Upper lobe of right lung (tissue), 1 donor: ENCODE measurements at regions not wholly inside any gene's neighbourhood (a gene's known extent, or its start where the extent isn't known, plus 50 kb on each side); places are given as distances from the start of the nearest gene placed in this dataset.

Experiments used
- ATAC-seq: fragments of 200-7000 bp; cut with Tn5 transposase; one replicate; pipeline ENCODE4 v1.9.1; 2020; ENCODE audit warnings: mild to moderate bottlenecking, moderate library complexity
- DNase-seq: peaks from one replicate; pipeline ENCODE4 v3.0.0-alpha.2; 2020
- H3K27ac ChIP-seq: fragments of 200-600 bp; one replicate; pipeline ENCODE4 v1.8.0; 2022
- H3K27me3 ChIP-seq: fragments of 200-600 bp; one replicate; pipeline ENCODE4 v1.8.0; 2022; ENCODE audit warnings: mild to moderate bottlenecking
- H3K36me3 ChIP-seq: fragments of 200-600 bp; one replicate; pipeline ENCODE4 v1.8.0; 2022
- H3K4me1 ChIP-seq: fragments of 200-600 bp; one replicate; pipeline ENCODE4 v1.8.0; 2022
- H3K4me3 ChIP-seq: fragments of 200-600 bp; one replicate; pipeline ENCODE4 v1.8.0; 2022; ENCODE audit warnings: mild to moderate bottlenecking
- H3K9me3 ChIP-seq: fragments of 200-600 bp; one replicate; pipeline ENCODE4 v1.8.0; 2022
- CTCF ChIP-seq: fragments of 200-600 bp; IDR thresholded peaks from one replicate; pipeline ENCODE4 v1.8.0; 2022; ENCODE audit warnings: antibody characterized with exemption
- intact Hi-C: fragments of 100-400 bp; cut with DNase I; formaldehyde crosslinking; loops from one replicate; pipeline ENCODE4 v1.11.0; 2022
- donor health status: DM: no; HTN: yes; CAD: no; lungs with severe emphysema.

GRCh38 chr2:36177282-36177681, 178.3 kb upstream of the CRIM1 start:
- Histone ChIP-seq H3K36me3 (no peaks in the 10 kb centered on the region), H3K4me3 (no peak overlapping the region), H3K27me3 (no peaks in the 10 kb centered on the region), H3K4me1 (no peaks in the 10 kb centered on the region), H3K27ac (no peak overlapping the region), H3K9me3 (no peaks in the 10 kb centered on the region)
- ATAC-seq (no peak), DNase-seq (no peak)
- intact Hi-C loops = no loop called here
- TF ChIP-seq CTCF = no peak

- ATAC-seq = no peak
- Histone ChIP-seq H3K27me3 (no peaks in the 10 kb centered on the region), H3K36me3 (no peaks in the 10 kb centered on the region), H3K9me3 (no peaks in the 10 kb centered on the region), H3K27ac (no peak overlapping the region), H3K4me3 (no peak overlapping the region), H3K4me1 (no peaks in the 10 kb centered on the region)
- DNase-seq = no peak
- intact Hi-C loops = no loop called here
- TF ChIP-seq CTCF = no peak
Observed at GRCh38 chr2:36174920-36175319, 180.7 kb upstream of the CRIM1 start.

DNA sequence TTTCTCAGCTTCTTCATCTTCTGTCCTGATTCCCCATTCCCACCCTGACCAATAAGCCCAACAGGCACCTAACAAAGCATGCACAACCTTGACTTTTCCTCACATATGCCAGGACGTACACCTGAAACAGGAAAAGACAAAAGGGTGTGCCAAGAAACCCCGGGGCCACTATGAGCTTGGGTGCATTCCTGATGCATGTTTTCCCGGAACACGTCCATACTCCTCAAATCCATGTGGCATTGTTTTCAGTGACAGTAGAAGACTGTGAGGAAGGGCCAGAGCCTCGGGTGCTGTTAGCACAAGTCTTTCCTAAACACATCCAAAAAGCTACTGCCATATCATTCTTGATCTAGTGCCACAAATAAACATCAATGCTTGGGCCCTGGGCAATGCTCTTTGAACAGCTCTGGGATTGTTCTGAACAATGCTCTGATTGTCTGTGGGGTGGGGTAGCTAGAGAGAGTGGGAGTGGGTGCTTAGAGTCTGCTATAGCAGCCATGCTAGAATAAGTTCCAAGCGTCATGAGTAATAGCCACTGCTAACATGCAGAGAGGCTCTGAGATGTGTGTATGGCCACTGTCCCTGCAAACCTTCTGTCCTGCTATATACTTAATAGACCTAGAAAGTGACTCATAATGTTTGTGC, 181.7 kb upstream of the CRIM1 start:
- TF ChIP-seq CTCF = no peak
- H3K27ac ChIP-seq = no peak overlapping the region
- no peaks in the 10 kb centered on the region for H3K36me3 ChIP-seq
- H3K4me3 ChIP-seq = no peak overlapping the region
- no peaks in the 10 kb centered on the region for H3K27me3 ChIP-seq
- H3K4me1 ChIP-seq = no peaks in the 10 kb centered on the region
- H3K9me3 ChIP-seq = no peaks in the 10 kb centered on the region
- intact Hi-C loops = no loop called here
- DNase-seq = no peak
- ATAC-seq = no peak

GRCh38 chr2:36172824-36173223, 182.8 kb upstream of the CRIM1 start:
- ATAC-seq (no peak), DNase-seq (no peak)
- H3K9me3 ChIP-seq = no peaks in the 10 kb centered on the region
- H3K27me3 ChIP-seq = no peaks in the 10 kb centered on the region
- no peak overlapping the region for H3K4me3 ChIP-seq
- no peak for TF ChIP-seq CTCF
- H3K27ac ChIP-seq = no peak overlapping the region
- no peaks in the 10 kb centered on the region for H3K36me3 ChIP-seq
- no peaks in the 10 kb centered on the region for H3K4me1 ChIP-seq
- intact Hi-C loops = no loop called here

DNA sequence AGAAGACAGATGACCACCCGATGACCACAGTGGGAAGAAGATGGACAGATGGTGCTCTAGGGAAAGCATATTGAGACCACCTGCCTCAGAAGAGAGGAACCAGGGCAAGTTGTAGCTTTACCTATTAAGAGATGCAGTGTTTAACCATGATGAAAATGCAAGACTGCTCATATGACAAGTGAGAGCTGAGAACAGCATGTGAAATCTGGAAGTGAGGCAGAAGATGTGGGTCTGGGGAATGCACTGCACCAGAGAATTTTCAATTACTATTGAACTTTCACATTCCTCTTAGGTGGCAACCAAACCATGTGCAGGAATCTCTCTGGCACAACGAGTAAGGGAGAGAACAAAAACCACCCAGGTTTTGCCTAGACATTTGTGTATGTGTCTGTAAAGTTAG, 184.8 kb upstream of the CRIM1 start:
- Histone ChIP-seq H3K4me3 (no peak overlapping the region), H3K36me3 (no peaks in the 10 kb centered on the region), H3K27ac (no peak overlapping the region), H3K9me3 (no peaks in the 10 kb centered on the region), H3K27me3 (no peaks in the 10 kb centered on the region), H3K4me1 (no peaks in the 10 kb centered on the region)
- ATAC-seq (no peak), DNase-seq (no peak)
- intact Hi-C loops = no loop called here
- no peak for TF ChIP-seq CTCF

GRCh38 chr2:36169843-36170242, 185.7 kb upstream of the CRIM1 start:
- Histone ChIP-seq H3K4me3 (no peak overlapping the region), H3K27me3 (no peaks in the 10 kb centered on the region), H3K27ac (no peak overlapping the region), H3K4me1 (no peaks in the 10 kb centered on the region), H3K9me3 (no peaks in the 10 kb centered on the region), H3K36me3 (no peaks in the 10 kb centered on the region)
- TF ChIP-seq CTCF = no peak
- no peak for DNase-seq
- no peak for ATAC-seq
- intact Hi-C loops = no loop called here
